ENCODE measurements at regions not wholly inside any gene's neighbourhood (a gene's known extent, or its start where the extent isn't known, plus 50 kb on each side); places are given as distances from the start of the nearest gene placed in this dataset.

GRCh38 chr2:576292-576691 lies 100.9 kb downstream of the TMEM18 start:
- no peak overlapping the region for H3K27ac ChIP-seq
- DNase-seq (ENCODE audit: low spot score), result no peak
- TF ChIP-seq CTCF (conservative IDR thresholded peaks at IDR 0.05; ENCODE audit: low read depth), result no peak
- ChIA-PET CTCF (no interaction called here), POLR2A (ENCODE audit: low non-redundant PET) (no interaction called here)

GRCh38 chr2:575727-576236 lies 101.4 kb downstream of the TMEM18 start:
- ChIA-PET CTCF (interaction anchor here (0.6 kb wide), 1 partner anchor 1007 kb away, joined by 4 read pairs; no protein-coding TSS in a partner anchor), POLR2A (ENCODE audit: low non-redundant PET) (no interaction called here)
- TF ChIP-seq CTCF (conservative IDR thresholded peaks at IDR 0.05; ENCODE audit: low read depth), result no peak
- DNase-seq (ENCODE audit: low spot score), result no peak
- no peak overlapping the region for H3K27ac ChIP-seq

GRCh38 chr2:575030-575726 lies 102.0 kb downstream of the TMEM18 start:
- POLR2A ChIA-PET (ENCODE audit: low non-redundant PET), result no interaction called here
- TF ChIP-seq CTCF (conservative IDR thresholded peaks at IDR 0.05; ENCODE audit: low read depth), result no peak
- peak overlapping the region; percentile 44; the same call in 1 of the 2 replicates for H3K27ac ChIP-seq
- CTCF ChIA-PET, result interaction anchor here (0.6 kb wide), 1 partner anchor 1008 kb away, joined by 4 read pairs; no protein-coding TSS in a partner anchor
- DNase-seq (ENCODE audit: low spot score), result no peak

GRCh38 chr2:573805-574392 lies 103.3 kb downstream of the TMEM18 start:
- ChIA-PET POLR2A (ENCODE audit: low non-redundant PET) (no interaction called here), CTCF (no interaction called here)
- no peak for TF ChIP-seq CTCF (conservative IDR thresholded peaks at IDR 0.05; ENCODE audit: low read depth)
- DNase-seq (ENCODE audit: low spot score), result no peak
- no peak overlapping the region for H3K27ac ChIP-seq

- no peak for TF ChIP-seq CTCF (conservative IDR thresholded peaks at IDR 0.05; ENCODE audit: low read depth)
- no peak overlapping the region for H3K27ac ChIP-seq
- ChIA-PET CTCF (no interaction called here), POLR2A (ENCODE audit: low non-redundant PET) (no interaction called here)
- no peak for DNase-seq (ENCODE audit: low spot score)
These were observed 104.2 kb downstream of the TMEM18 start for GRCh38 chr2:573025-573424.

- no peak for TF ChIP-seq CTCF (conservative IDR thresholded peaks at IDR 0.05; ENCODE audit: low read depth)
- H3K27ac ChIP-seq, result no peak overlapping the region
- DNase-seq (ENCODE audit: low spot score), result no peak
- ChIA-PET CTCF (no interaction called here), POLR2A (ENCODE audit: low non-redundant PET) (no interaction called here)
These were observed 107.5 kb downstream of the TMEM18 start for GRCh38 chr2:569681-570080.
